HEK293 (cell line): ENCODE measurements at regions not wholly inside any gene's neighbourhood (a gene's known extent, or its start where the extent isn't known, plus 50 kb on each side); places are given as distances from the start of the nearest gene placed in this dataset.

Experiments used
- CTCF ChIA-PET: fragments of 350-600 bp; formaldehyde crosslinking; extraction: SDS; loops from one replicate; lab custom pipeline; 2021; ENCODE audit warnings: antibody characterized with exemption; lab: Yijun Ruan, JAX
- POLR2A ChIA-PET: fragments of 300-600 bp; formaldehyde crosslinking; extraction: SDS; loops from one replicate; lab custom pipeline; 2020; ENCODE audit warnings: antibody characterized with exemption, inconsistent platforms; lab: Yijun Ruan, JAX
- H3K27ac ChIP-seq: fragments of 200-500 bp; sonication (Bioruptor generic); 2 replicates; pipeline ENCODE4 v1.5.1; 2014; ENCODE audit warnings: low read depth, low read length, control low read depth, inconsistent platforms; ENCODE audit errors: extremely low read depth
- H3K36me3 ChIP-seq, 2 experiments: fragments of 200-500 bp in 1 of 2; sonication (Bioruptor generic) in 1 of 2; 1 replicate in 1 of 2; 2 replicates in 1 of 2; pipeline ENCODE4 v1.5.1; 2014 to 2017; ENCODE audit warnings: inconsistent platforms in 2 of 2, low read length in 2 of 2; ENCODE audit not compliant: control insufficient read depth in 2 of 2, insufficient read depth in 1 of 2
- H3K4me1 ChIP-seq: fragments of 200-500 bp; sonication (Bioruptor generic); 2 replicates; pipeline ENCODE4 v1.5.1; 2014; ENCODE audit warnings: mild to moderate bottlenecking, low read length, inconsistent platforms; ENCODE audit not compliant: control insufficient read depth, insufficient read depth
- H3K4me3 ChIP-seq: 2 replicates; pipeline ENCODE4 v1.5.1; 2011; ENCODE audit warnings: low read depth, mild to moderate bottlenecking, control low read depth, low read length, moderate library complexity
- H3K9me3 ChIP-seq: fragments of 200-500 bp; sonication (Bioruptor generic); 2 replicates; pipeline ENCODE4 v1.5.1; 2014; ENCODE audit warnings: low read depth, low read length, inconsistent platforms; ENCODE audit not compliant: control insufficient read depth, insufficient read depth
- GLIS2 ChIP-seq: fragments of 450-650 bp; formaldehyde crosslinking; IDR thresholded peaks from 2 replicates; pipeline ENCODE4 v1.5.1; 2016; ENCODE audit warnings: missing biosample characterization, missing genetic modification characterization
- KLF10 ChIP-seq: fragments of 450-650 bp; IDR thresholded peaks from 2 replicates; pipeline ENCODE4 v1.5.1; 2018; ENCODE audit warnings: missing biosample characterization, mild to moderate bottlenecking, missing genetic modification characterization
- MYNN ChIP-seq: fragments of 450-650 bp; formaldehyde crosslinking; IDR thresholded peaks from 2 replicates; pipeline ENCODE4 v1.5.1; 2016; ENCODE audit warnings: missing biosample characterization, missing genetic modification characterization, borderline replicate concordance
- OSR2 ChIP-seq: fragments of 450-650 bp; formaldehyde crosslinking; IDR thresholded peaks from 2 replicates; pipeline ENCODE4 v1.5.1; 2016; ENCODE audit warnings: missing biosample characterization, missing genetic modification characterization
- SCRT1 ChIP-seq: fragments of 450-650 bp; formaldehyde crosslinking; IDR thresholded peaks from 2 replicates; pipeline ENCODE4 v1.5.1; 2016; ENCODE audit warnings: missing biosample characterization, missing genetic modification characterization, borderline replicate concordance
- ZBTB20 ChIP-seq: fragments of 450-650 bp; formaldehyde crosslinking; IDR thresholded peaks from 2 replicates; pipeline ENCODE4 v1.5.1; 2016; ENCODE audit warnings: missing biosample characterization, missing genetic modification characterization
- ZBTB21 ChIP-seq: fragments of 450-650 bp; formaldehyde crosslinking; IDR thresholded peaks from 2 replicates; pipeline ENCODE4 v1.5.1; 2017; ENCODE audit warnings: missing biosample characterization, missing genetic modification characterization
- ZBTB8A ChIP-seq: fragments of 450-650 bp; formaldehyde crosslinking; IDR thresholded peaks from 2 replicates; pipeline ENCODE4 v1.5.1; 2016; ENCODE audit warnings: missing biosample characterization, missing genetic modification characterization
- ZNF138 ChIP-seq: fragments of 450-650 bp; formaldehyde crosslinking; IDR thresholded peaks from 2 replicates; pipeline ENCODE4 v1.5.1; 2016; ENCODE audit warnings: missing biosample characterization, missing genetic modification characterization, borderline replicate concordance
- ZNF19 ChIP-seq: fragments of 450-650 bp; formaldehyde crosslinking; IDR thresholded peaks from 2 replicates; pipeline ENCODE4; 2016; ENCODE audit warnings: missing biosample characterization, missing genetic modification characterization, low read depth
- ZNF658 ChIP-seq: fragments of 450-650 bp; formaldehyde crosslinking; IDR thresholded peaks from 2 replicates; pipeline ENCODE4; 2016; ENCODE audit warnings: missing biosample characterization, missing genetic modification characterization
- ZNF670 ChIP-seq: fragments of 450-650 bp; formaldehyde crosslinking; IDR thresholded peaks from 2 replicates; pipeline ENCODE4 v1.5.1; 2016; ENCODE audit warnings: missing biosample characterization, missing genetic modification characterization, low read depth
- ZNF777 ChIP-seq: fragments of 450-650 bp; formaldehyde crosslinking; IDR thresholded peaks from 2 replicates; pipeline ENCODE4 v1.5.1; 2017; ENCODE audit warnings: missing biosample characterization, missing genetic modification characterization, borderline replicate concordance
- ZNF830 ChIP-seq: fragments of 450-650 bp; IDR thresholded peaks from 2 replicates; pipeline ENCODE4 v1.5.0; 2018; ENCODE audit warnings: missing biosample characterization, missing genetic modification characterization, low read depth, mild to moderate bottlenecking, moderate library complexity
- TF ChIP-seq, protein P1 (sequence below): fragments of 450-650 bp; formaldehyde crosslinking; IDR thresholded peaks from 2 replicates; pipeline ENCODE4 v1.5.1; 2016; ENCODE audit warnings: missing biosample characterization, missing genetic modification characterization, borderline replicate concordance
- TF ChIP-seq, protein P2 (sequence below): fragments of 450-650 bp; formaldehyde crosslinking; IDR thresholded peaks from 2 replicates; pipeline ENCODE4 v1.5.1; 2016; ENCODE audit warnings: missing biosample characterization, missing genetic modification characterization
- TF ChIP-seq, protein P3 (sequence below): fragments of 450-650 bp; formaldehyde crosslinking; conservative IDR thresholded peaks from 2 replicates; pipeline ENCODE4 v1.5.1; 2016; ENCODE audit warnings: low read depth, missing biosample characterization, missing genetic modification characterization

DNA sequence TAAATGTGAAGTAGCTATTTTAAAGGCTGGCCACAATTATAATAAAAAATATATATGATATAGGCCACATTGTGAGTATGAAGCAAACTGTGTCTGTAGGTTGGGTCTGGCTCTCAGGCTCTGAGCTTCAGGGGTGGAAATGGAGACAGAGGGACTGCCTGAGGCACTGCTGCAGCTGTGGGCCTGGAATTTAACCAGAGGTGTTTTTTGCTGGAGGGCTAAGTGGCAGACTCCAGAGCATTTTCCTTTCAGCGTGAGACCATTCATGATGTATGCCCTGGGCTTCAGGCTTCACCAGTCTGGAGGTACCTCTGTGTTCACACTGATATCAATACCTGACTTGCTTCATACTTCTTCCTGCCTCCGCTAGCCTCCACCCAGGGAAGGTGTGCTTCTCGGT is 64.9 kb upstream of the IL12B start:
- Histone ChIP-seq H3K36me3 (no peaks in the 10 kb centered on the region), H3K4me1 (no peaks in the 10 kb centered on the region), H3K27ac (no peak overlapping the region), H3K4me3 (no peak overlapping the region), H3K9me3 (no peaks in the 10 kb centered on the region)
- TF ChIP-seq ZBTB8A (tag by site-specific recombination), result no peak
- no peak for TF ChIP-seq OSR2 (tag by site-specific recombination)
- ChIA-PET POLR2A (interaction anchor here (1.0 kb wide), 1 partner anchor 17 kb away, joined by 3 read pairs; no protein-coding TSS in a partner anchor), CTCF (no interaction called here)

DNA sequence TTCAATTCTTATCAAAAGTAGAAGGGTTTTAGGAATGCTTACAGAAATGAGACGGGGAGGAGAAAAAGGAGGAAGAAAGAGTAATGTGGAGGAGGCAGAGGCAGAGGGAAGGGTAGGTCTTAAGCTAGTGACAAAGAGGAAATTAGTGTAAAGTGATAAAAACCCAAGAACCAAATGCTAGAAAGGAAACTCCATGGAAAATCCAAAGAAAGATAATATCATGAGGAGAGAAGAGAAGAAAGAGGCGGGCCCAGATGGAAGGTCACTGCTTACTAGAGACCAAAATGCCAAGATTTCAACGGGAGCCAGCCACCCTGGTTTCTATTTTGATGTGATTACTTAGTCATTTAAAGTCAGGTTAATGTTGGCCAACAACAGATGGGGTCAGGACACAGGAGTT is 68.6 kb upstream of the IL12B start:
- H3K4me1 ChIP-seq, result no peaks in the 10 kb centered on the region; the same call in 1 of the 2 replicates
- no peak overlapping the region for H3K27ac ChIP-seq
- TF ChIP-seq OSR2 (tag by site-specific recombination) (no peak), ZBTB20 (no peak), ZBTB21 (no peak), ZNF138 (no peak), SCRT1 (tag by site-specific recombination) (no peak), ZNF658 (no peak), MYNN (tag by site-specific recombination) (no peak), GLIS2 (no peak), KLF10 (no peak), ZNF19 (no peak), ZNF670 (tag by site-specific recombination) (no peak), ZNF830 (tag by site-specific recombination) (no peak), ZNF777 (tag by site-specific recombination) (no peak)
- TF ChIP-seq, protein P1, sequence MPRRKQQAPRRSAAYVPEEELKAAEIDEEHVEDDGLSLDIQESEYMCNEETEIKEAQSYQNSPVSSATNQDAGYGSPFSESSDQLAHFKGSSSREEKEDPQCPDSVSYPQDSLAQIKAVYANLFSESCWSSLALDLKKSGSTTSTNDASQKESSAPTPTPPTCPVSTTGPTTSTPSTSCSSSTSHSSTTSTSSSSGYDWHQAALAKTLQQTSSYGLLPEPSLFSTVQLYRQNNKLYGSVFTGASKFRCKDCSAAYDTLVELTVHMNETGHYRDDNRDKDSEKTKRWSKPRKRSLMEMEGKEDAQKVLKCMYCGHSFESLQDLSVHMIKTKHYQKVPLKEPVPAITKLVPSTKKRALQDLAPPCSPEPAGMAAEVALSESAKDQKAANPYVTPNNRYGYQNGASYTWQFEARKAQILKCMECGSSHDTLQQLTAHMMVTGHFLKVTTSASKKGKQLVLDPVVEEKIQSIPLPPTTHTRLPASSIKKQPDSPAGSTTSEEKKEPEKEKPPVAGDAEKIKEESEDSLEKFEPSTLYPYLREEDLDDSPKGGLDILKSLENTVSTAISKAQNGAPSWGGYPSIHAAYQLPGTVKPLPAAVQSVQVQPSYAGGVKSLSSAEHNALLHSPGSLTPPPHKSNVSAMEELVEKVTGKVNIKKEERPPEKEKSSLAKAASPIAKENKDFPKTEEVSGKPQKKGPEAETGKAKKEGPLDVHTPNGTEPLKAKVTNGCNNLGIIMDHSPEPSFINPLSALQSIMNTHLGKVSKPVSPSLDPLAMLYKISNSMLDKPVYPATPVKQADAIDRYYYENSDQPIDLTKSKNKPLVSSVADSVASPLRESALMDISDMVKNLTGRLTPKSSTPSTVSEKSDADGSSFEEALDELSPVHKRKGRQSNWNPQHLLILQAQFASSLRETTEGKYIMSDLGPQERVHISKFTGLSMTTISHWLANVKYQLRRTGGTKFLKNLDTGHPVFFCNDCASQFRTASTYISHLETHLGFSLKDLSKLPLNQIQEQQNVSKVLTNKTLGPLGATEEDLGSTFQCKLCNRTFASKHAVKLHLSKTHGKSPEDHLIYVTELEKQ (tag by site-specific recombination), result no peak
- TF ChIP-seq, protein P2, sequence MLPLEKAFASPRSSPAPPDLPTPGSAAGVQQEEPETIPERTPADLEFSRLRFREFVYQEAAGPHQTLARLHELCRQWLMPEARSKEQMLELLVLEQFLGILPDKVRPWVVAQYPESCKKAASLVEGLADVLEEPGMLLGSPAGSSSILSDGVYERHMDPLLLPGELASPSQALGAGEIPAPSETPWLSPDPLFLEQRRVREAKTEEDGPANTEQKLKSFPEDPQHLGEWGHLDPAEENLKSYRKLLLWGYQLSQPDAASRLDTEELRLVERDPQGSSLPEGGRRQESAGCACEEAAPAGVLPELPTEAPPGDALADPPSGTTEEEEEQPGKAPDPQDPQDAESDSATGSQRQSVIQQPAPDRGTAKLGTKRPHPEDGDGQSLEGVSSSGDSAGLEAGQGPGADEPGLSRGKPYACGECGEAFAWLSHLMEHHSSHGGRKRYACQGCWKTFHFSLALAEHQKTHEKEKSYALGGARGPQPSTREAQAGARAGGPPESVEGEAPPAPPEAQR, result no peak
- TF ChIP-seq, protein P3, sequence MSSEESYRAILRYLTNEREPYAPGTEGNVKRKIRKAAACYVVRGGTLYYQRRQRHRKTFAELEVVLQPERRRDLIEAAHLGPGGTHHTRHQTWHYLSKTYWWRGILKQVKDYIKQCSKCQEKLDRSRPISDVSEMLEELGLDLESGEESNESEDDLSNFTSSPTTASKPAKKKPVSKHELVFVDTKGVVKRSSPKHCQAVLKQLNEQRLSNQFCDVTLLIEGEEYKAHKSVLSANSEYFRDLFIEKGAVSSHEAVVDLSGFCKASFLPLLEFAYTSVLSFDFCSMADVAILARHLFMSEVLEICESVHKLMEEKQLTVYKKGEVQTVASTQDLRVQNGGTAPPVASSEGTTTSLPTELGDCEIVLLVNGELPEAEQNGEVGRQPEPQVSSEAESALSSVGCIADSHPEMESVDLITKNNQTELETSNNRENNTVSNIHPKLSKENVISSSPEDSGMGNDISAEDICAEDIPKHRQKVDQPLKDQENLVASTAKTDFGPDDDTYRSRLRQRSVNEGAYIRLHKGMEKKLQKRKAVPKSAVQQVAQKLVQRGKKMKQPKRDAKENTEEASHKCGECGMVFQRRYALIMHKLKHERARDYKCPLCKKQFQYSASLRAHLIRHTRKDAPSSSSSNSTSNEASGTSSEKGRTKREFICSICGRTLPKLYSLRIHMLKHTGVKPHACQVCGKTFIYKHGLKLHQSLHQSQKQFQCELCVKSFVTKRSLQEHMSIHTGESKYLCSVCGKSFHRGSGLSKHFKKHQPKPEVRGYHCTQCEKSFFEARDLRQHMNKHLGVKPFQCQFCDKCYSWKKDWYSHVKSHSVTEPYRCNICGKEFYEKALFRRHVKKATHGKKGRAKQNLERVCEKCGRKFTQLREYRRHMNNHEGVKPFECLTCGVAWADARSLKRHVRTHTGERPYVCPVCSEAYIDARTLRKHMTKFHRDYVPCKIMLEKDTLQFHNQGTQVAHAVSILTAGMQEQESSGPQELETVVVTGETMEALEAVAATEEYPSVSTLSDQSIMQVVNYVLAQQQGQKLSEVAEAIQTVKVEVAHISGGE (tag by site-specific recombination), result no peak
- TF ChIP-seq, all 188 proteins: peak for 0
- ChIA-PET CTCF (interaction anchor here (0.6 kb wide), 1 partner anchor 576 kb away, joined by 3 read pairs; no protein-coding TSS in a partner anchor), POLR2A (interaction anchor here (0.5 kb wide), 1 partner anchor 14 kb away, joined by 6 read pairs; no protein-coding TSS in a partner anchor)
- no peaks in the 10 kb centered on the region for H3K36me3 ChIP-seq
- H3K9me3 ChIP-seq, result no peaks in the 10 kb centered on the region
- no peak overlapping the region for H3K4me3 ChIP-seq
